WTC11 (cell line): ENCODE measurements at regions not wholly inside any gene's neighbourhood (a gene's known extent, or its start where the extent isn't known, plus 50 kb on each side); places are given as distances from the start of the nearest gene placed in this dataset.

Experiments
- CREB1 ChIP-seq: sonication (generic); formaldehyde crosslinking; IDR thresholded peaks from 2 replicates; pipeline ENCODE4 v1.8.0; 2023; ENCODE audit warnings: mild to moderate bottlenecking, missing genetic modification reagents
- FOXK1 ChIP-seq: sonication (generic); formaldehyde crosslinking; IDR thresholded peaks from 2 replicates; pipeline ENCODE4 v1.8.0; 2022; ENCODE audit warnings: mild to moderate bottlenecking, moderate library complexity, missing genetic modification reagents

- TF ChIP-seq FOXK1 (CRISPR knock-in tag) (no peak), CREB1 (CRISPR knock-in tag) (no peak)
Measured at GRCh38 chr2:7265286-7265685, 348.1 kb downstream of the RNF144A start.
